GM23338 (cell line): ENCODE measurements at regions not wholly inside any gene's neighbourhood (a gene's known extent, or its start where the extent isn't known, plus 50 kb on each side); places are given as distances from the start of the nearest gene placed in this dataset.

Source experiments
- ATAC-seq: fragments of 200-7000 bp; cut with Tn5 transposase; 3 replicates; pipeline ENCODE4 v1.9.1; 2020
- DNase-seq: peaks from one replicate; pipeline ENCODE4 v3.0.0-alpha.2; 2015; ENCODE audit warnings: low spot score
- H2AFZ ChIP-seq: fragments of 200-600 bp; sonication (generic); 2 replicates; pipeline ENCODE4 v1.8.0; 2016; ENCODE audit warnings: antibody characterized with exemption, mild to moderate bottlenecking, moderate library complexity
- H3F3A ChIP-seq: fragments of 200-600 bp; sonication (generic); replicated peaks from 2 replicates; pipeline ENCODE4 v1.8.0; 2017; ENCODE audit warnings: antibody characterized with exemption, mixed run types, low read depth
- H3K27ac ChIP-seq: fragments of 200-600 bp; sonication (generic); 2 replicates; pipeline ENCODE4 v1.6.1; 2016; ENCODE audit warnings: low read depth
- H3K27me3 ChIP-seq: fragments of 200-600 bp; sonication (generic); 2 replicates; pipeline ENCODE4 v1.8.0; 2016; ENCODE audit warnings: mild to moderate bottlenecking, mixed run types, moderate library complexity; ENCODE audit not compliant: insufficient read depth
- H3K36me3 ChIP-seq: fragments of 200-600 bp; sonication (generic); 2 replicates; pipeline ENCODE4 v1.8.0; 2016; ENCODE audit warnings: mild to moderate bottlenecking; ENCODE audit not compliant: insufficient read depth
- H3K4me1 ChIP-seq: fragments of 200-600 bp; sonication (generic); 2 replicates; pipeline ENCODE4 v1.8.0; 2016; ENCODE audit warnings: mild to moderate bottlenecking, moderate library complexity; ENCODE audit not compliant: insufficient read depth
- H3K4me2 ChIP-seq: fragments of 200-600 bp; sonication (generic); 2 replicates; pipeline ENCODE4 v1.7.1; 2017; ENCODE audit warnings: mixed run types
- H3K4me3 ChIP-seq: fragments of 200-600 bp; sonication (generic); 2 replicates; pipeline ENCODE4 v1.6.1; 2016; ENCODE audit warnings: mixed run types
- H3K79me2 ChIP-seq: fragments of 200-600 bp; sonication (generic); replicated peaks from 2 replicates; pipeline ENCODE4 v1.8.0; 2017; ENCODE audit warnings: mild to moderate bottlenecking; ENCODE audit not compliant: insufficient read depth
- H3K9me2 ChIP-seq: fragments of 200-600 bp; sonication (generic); 2 replicates; pipeline ENCODE4 v1.8.0; 2017; ENCODE audit not compliant: insufficient read depth
- H4K20me1 ChIP-seq: fragments of 200-600 bp; sonication (generic); replicated peaks from 2 replicates; pipeline ENCODE4 v1.8.0; 2017; ENCODE audit warnings: mild to moderate bottlenecking; ENCODE audit not compliant: insufficient read depth
- H3K27ac Mint-ChIP-seq: 2 replicates; pipeline ENCODE4 v1.8.0; 2020; ENCODE audit warnings: inconsistent platforms, mild to moderate bottlenecking, moderate library complexity, mixed read lengths
- H3K27me3 Mint-ChIP-seq: 3 replicates; pipeline ENCODE4 v1.8.0; 2022; ENCODE audit warnings: low read depth, mild to moderate bottlenecking, moderate library complexity, mixed read lengths, inconsistent platforms; ENCODE audit not compliant: insufficient read depth, poor library complexity
- H3K36me3 Mint-ChIP-seq: 3 replicates; pipeline ENCODE4 v1.8.0; 2021; ENCODE audit warnings: low read depth, mild to moderate bottlenecking, inconsistent platforms, moderate library complexity, mixed read lengths
- H3K4me1 Mint-ChIP-seq: 3 replicates; pipeline ENCODE4 v1.8.0; 2020; ENCODE audit warnings: mild to moderate bottlenecking, inconsistent platforms, mixed read lengths
- H3K4me3 Mint-ChIP-seq: 3 replicates; pipeline ENCODE4 v1.8.0; 2021; ENCODE audit warnings: moderate library complexity, mild to moderate bottlenecking, inconsistent platforms, mixed read lengths
- H3K9me3 Mint-ChIP-seq: 3 replicates; pipeline ENCODE4 v1.8.0; 2020; ENCODE audit warnings: moderate library complexity, mild to moderate bottlenecking, inconsistent platforms, mixed read lengths
- CREB1 ChIP-seq: fragments of 250-450 bp; sonication (Bioruptor Pico); IDR thresholded peaks from 2 replicates; pipeline ENCODE4 v1.5.0; 2020; ENCODE audit warnings: low read depth, mild to moderate bottlenecking, moderate library complexity
- EZH2phosphoT487 ChIP-seq: fragments of 200-600 bp; sonication (generic); IDR thresholded peaks from one replicate; pipeline ENCODE4 v1.8.1; 2018; ENCODE audit warnings: antibody characterized with exemption; ENCODE audit not compliant: unreplicated experiment
- JUNB ChIP-seq: IDR thresholded peaks from one replicate; pipeline ENCODE4 v1.6.1; 2016; ENCODE audit warnings: antibody characterized with exemption; ENCODE audit not compliant: unreplicated experiment
- NANOG ChIP-seq: IDR thresholded peaks from 2 replicates; pipeline ENCODE4 v1.6.1; 2016; ENCODE audit warnings: antibody characterized with exemption, borderline replicate concordance
- ZNF114 ChIP-seq: fragments of 250-450 bp; sonication (Bioruptor Pico); IDR thresholded peaks from 2 replicates; pipeline ENCODE4 v1.5.0; 2020; ENCODE audit warnings: mild to moderate bottlenecking, moderate library complexity
- TF ChIP-seq, protein P1 (sequence below): fragments of 250-450 bp; sonication (Bioruptor Pico); IDR thresholded peaks from 2 replicates; pipeline ENCODE4 v1.5.0; 2020; ENCODE audit warnings: mild to moderate bottlenecking, moderate library complexity
- TF ChIP-seq, protein P2 (sequence below): IDR thresholded peaks from 2 replicates; pipeline ENCODE4 v1.6.1; 2016; ENCODE audit warnings: antibody characterized with exemption

DNA sequence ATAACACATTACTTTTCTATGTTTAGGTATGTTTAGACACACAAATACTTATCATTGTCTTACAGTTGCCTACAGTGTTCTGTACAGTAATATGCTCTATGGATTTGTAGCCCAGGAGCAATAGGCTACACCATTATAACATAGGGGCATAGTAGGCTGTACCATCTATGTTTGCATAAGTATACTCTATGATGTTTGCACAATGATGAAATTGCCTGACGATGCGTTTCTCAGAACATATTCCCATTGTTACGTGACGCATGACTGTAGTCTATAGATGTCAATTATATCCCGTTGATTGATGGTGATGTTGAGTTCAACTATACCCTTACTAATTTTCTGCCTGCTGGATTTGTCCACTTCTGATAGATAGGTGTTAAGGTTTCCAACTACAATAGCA lies 139.4 kb upstream of the PFN2 start:
- no peak for TF ChIP-seq CREB1 (CRISPR knock-in tag)
- Histone ChIP-seq H3K36me3 (no peaks in the 10 kb centered on the region), H2AFZ (no peak overlapping the region), H3K9me2 (peaks cover 7% of the 10 kb centered on the region; the same call in 1 of the 2 replicates), H3K4me2 (no peak overlapping the region), H3F3A (no peaks in the 10 kb centered on the region), H3K4me1 (peaks cover 15% of the 10 kb centered on the region), H3K79me2 (no peaks in the 10 kb centered on the region), H3K27ac (no peak overlapping the region), H3K27me3 (no peaks in the 10 kb centered on the region), H4K20me1 (no peaks in the 10 kb centered on the region), H3K4me3 (no peak overlapping the region)
- no peaks in the 10 kb centered on the region for H3K36me3 Mint-ChIP-seq
- DNase-seq (no peak), ATAC-seq (no peak)
- no peaks in the 10 kb centered on the region for H3K27me3 Mint-ChIP-seq
- H3K9me3 Mint-ChIP-seq = no peaks in the 10 kb centered on the region
- H3K4me3 Mint-ChIP-seq = no peak overlapping the region
- H3K4me1 Mint-ChIP-seq = peaks cover 29% of the 10 kb centered on the region
- no peak overlapping the region for H3K27ac Mint-ChIP-seq

- Histone ChIP-seq H3K4me1 (peaks cover 15% of the 10 kb centered on the region), H3K4me2 (no peak overlapping the region), H3K27ac (no peak overlapping the region), H3K9me2 (0 out of 2 replicates have a peak, but pooled peaks cover 3% of the 10 kb centered on the region), H2AFZ (peak overlapping the region; percentile 56; the same call in 1 of the 2 replicates), H3K36me3 (no peaks in the 10 kb centered on the region), H3K4me3 (no peak overlapping the region), H4K20me1 (no peaks in the 10 kb centered on the region), H3F3A (no peaks in the 10 kb centered on the region), H3K79me2 (no peaks in the 10 kb centered on the region), H3K27me3 (no peaks in the 10 kb centered on the region)
- Mint-ChIP-seq H3K4me1 (peaks cover 23% of the 10 kb centered on the region), H3K27me3 (no peaks in the 10 kb centered on the region), H3K27ac (no peak overlapping the region; the same call in 1 of the 2 replicates), H3K4me3 (no peak overlapping the region), H3K9me3 (no peaks in the 10 kb centered on the region), H3K36me3 (no peaks in the 10 kb centered on the region)
- DNase-seq (no peak), ATAC-seq (peak; percentile 50)
- TF ChIP-seq EZH2phosphoT487 (no peak), ZNF114 (CRISPR knock-in tag) (no peak), JUNB (no peak), NANOG (no peak)
- TF ChIP-seq, protein P1, sequence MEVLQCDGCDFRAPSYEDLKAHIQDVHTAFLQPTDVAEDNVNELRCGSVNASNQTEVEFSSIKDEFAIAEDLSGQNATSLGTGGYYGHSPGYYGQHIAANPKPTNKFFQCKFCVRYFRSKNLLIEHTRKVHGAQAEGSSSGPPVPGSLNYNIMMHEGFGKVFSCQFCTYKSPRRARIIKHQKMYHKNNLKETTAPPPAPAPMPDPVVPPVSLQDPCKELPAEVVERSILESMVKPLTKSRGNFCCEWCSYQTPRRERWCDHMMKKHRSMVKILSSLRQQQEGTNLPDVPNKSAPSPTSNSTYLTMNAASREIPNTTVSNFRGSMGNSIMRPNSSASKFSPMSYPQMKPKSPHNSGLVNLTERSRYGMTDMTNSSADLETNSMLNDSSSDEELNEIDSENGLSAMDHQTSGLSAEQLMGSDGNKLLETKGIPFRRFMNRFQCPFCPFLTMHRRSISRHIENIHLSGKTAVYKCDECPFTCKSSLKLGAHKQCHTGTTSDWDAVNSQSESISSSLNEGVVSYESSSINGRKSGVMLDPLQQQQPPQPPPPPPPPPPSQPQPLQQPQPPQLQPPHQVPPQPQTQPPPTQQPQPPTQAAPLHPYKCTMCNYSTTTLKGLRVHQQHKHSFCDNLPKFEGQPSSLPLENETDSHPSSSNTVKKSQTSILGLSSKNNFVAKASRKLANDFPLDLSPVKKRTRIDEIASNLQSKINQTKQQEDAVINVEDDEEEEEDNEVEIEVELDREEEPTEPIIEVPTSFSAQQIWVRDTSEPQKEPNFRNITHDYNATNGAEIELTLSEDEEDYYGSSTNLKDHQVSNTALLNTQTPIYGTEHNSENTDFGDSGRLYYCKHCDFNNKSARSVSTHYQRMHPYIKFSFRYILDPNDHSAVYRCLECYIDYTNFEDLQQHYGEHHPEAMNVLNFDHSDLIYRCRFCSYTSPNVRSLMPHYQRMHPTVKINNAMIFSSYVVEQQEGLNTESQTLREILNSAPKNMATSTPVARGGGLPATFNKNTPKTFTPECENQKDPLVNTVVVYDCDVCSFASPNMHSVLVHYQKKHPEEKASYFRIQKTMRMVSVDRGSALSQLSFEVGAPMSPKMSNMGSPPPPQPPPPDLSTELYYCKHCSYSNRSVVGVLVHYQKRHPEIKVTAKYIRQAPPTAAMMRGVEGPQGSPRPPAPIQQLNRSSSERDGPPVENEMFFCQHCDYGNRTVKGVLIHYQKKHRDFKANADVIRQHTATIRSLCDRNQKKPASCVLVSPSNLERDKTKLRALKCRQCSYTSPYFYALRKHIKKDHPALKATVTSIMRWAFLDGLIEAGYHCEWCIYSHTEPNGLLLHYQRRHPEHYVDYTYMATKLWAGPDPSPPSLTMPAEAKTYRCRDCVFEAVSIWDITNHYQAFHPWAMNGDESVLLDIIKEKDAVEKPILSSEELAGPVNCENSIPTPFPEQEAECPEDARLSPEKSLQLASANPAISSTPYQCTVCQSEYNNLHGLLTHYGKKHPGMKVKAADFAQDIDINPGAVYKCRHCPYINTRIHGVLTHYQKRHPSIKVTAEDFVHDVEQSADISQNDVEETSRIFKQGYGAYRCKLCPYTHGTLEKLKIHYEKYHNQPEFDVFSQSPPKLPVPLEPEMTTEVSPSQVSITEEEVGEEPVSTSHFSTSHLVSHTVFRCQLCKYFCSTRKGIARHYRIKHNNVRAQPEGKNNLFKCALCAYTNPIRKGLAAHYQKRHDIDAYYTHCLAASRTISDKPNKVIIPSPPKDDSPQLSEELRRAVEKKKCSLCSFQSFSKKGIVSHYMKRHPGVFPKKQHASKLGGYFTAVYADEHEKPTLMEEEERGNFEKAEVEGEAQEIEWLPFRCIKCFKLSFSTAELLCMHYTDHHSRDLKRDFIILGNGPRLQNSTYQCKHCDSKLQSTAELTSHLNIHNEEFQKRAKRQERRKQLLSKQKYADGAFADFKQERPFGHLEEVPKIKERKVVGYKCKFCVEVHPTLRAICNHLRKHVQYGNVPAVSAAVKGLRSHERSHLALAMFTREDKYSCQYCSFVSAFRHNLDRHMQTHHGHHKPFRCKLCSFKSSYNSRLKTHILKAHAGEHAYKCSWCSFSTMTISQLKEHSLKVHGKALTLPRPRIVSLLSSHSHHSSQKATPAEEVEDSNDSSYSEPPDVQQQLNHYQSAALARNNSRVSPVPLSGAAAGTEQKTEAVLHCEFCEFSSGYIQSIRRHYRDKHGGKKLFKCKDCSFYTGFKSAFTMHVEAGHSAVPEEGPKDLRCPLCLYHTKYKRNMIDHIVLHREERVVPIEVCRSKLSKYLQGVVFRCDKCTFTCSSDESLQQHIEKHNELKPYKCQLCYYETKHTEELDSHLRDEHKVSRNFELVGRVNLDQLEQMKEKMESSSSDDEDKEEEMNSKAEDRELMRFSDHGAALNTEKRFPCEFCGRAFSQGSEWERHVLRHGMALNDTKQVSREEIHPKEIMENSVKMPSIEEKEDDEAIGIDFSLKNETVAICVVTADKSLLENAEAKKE = no peak
- TF ChIP-seq, protein P2, sequence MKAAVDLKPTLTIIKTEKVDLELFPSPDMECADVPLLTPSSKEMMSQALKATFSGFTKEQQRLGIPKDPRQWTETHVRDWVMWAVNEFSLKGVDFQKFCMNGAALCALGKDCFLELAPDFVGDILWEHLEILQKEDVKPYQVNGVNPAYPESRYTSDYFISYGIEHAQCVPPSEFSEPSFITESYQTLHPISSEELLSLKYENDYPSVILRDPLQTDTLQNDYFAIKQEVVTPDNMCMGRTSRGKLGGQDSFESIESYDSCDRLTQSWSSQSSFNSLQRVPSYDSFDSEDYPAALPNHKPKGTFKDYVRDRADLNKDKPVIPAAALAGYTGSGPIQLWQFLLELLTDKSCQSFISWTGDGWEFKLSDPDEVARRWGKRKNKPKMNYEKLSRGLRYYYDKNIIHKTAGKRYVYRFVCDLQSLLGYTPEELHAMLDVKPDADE = no peak
These were observed 136.9 kb upstream of the PFN2 start for GRCh38 chr3:150107429-150108175.
